ENCODE measurements at regions not wholly inside any gene's neighbourhood (a gene's known extent, or its start where the extent isn't known, plus 50 kb on each side); places are given as distances from the start of the nearest gene placed in this dataset.

- no peaks in the 10 kb centered on the region for H3K4me1 ChIP-seq (ENCODE audit: control insufficient read depth, insufficient read depth, low read length)
- no peak overlapping the region for H3K4me3 ChIP-seq (ENCODE audit: low read depth, low read length)
- H3K36me3 ChIP-seq (ENCODE audit: control insufficient read depth, insufficient read depth, low read length), result no peaks in the 10 kb centered on the region
- no peaks in the 10 kb centered on the region for H3K27me3 ChIP-seq (ENCODE audit: control insufficient read depth, insufficient read depth, low read length)
- no peak overlapping the region for H3K27ac ChIP-seq (ENCODE audit: low read depth, low read length)
- peaks cover 8% of the 10 kb centered on the region for H3K9me3 ChIP-seq (ENCODE audit: control insufficient read depth, insufficient read depth, low read depth, low read length)
- no peak overlapping the region for H3K9ac ChIP-seq (ENCODE audit: low read length)
These were observed 65.6 kb downstream of the MYCN start for GRCh38 chr2:16005816-16006536.

- no peaks in the 10 kb centered on the region for H3K27me3 ChIP-seq (ENCODE audit: control insufficient read depth, insufficient read depth, low read length)
- no peaks in the 10 kb centered on the region for H3K4me1 ChIP-seq (ENCODE audit: control insufficient read depth, insufficient read depth, low read length)
- no peak overlapping the region for H3K9ac ChIP-seq (ENCODE audit: low read length)
- no peaks in the 10 kb centered on the region for H3K36me3 ChIP-seq (ENCODE audit: control insufficient read depth, insufficient read depth, low read length)
- no peak overlapping the region for H3K4me3 ChIP-seq (ENCODE audit: low read depth, low read length)
- peaks cover 8% of the 10 kb centered on the region for H3K9me3 ChIP-seq (ENCODE audit: control insufficient read depth, insufficient read depth, low read depth, low read length)
- no peak overlapping the region for H3K27ac ChIP-seq (ENCODE audit: low read depth, low read length)
These were observed 65.0 kb downstream of the MYCN start for GRCh38 chr2:16005389-16005788.

- H3K9me3 ChIP-seq (ENCODE audit: control insufficient read depth, insufficient read depth, low read depth, low read length), result peaks cover 8% of the 10 kb centered on the region
- no peaks in the 10 kb centered on the region for H3K36me3 ChIP-seq (ENCODE audit: control insufficient read depth, insufficient read depth, low read length)
- H3K9ac ChIP-seq (ENCODE audit: low read length), result no peak overlapping the region
- H3K27ac ChIP-seq (ENCODE audit: low read depth, low read length), result no peak overlapping the region
- no peaks in the 10 kb centered on the region for H3K27me3 ChIP-seq (ENCODE audit: control insufficient read depth, insufficient read depth, low read length)
- H3K4me1 ChIP-seq (ENCODE audit: control insufficient read depth, insufficient read depth, low read length), result no peaks in the 10 kb centered on the region
- no peak overlapping the region for H3K4me3 ChIP-seq (ENCODE audit: low read depth, low read length)
These were observed 63.5 kb downstream of the MYCN start for GRCh38 chr2:16003809-16004208.

- no peak overlapping the region for H3K4me3 ChIP-seq (ENCODE audit: low read depth, low read length)
These were observed 62.8 kb downstream of the MYCN start for GRCh38 chr2:16003152-16003551.

GRCh38 chr2:16002575-16002974, 62.2 kb downstream of the MYCN start:
- no peak overlapping the region for H3K4me3 ChIP-seq (ENCODE audit: low read depth, low read length)
- H3K4me1 ChIP-seq (ENCODE audit: control insufficient read depth, insufficient read depth, low read length), result 0 out of 2 replicates have a peak, but pooled peaks cover 2% of the 10 kb centered on the region
- no peaks in the 10 kb centered on the region for H3K36me3 ChIP-seq (ENCODE audit: control insufficient read depth, insufficient read depth, low read length)
- H3K9me3 ChIP-seq (ENCODE audit: control insufficient read depth, insufficient read depth, low read depth, low read length), result peaks cover 8% of the 10 kb centered on the region
- no peak overlapping the region for H3K27ac ChIP-seq (ENCODE audit: low read depth, low read length)
- H3K9ac ChIP-seq (ENCODE audit: low read length), result no peak overlapping the region
- no peaks in the 10 kb centered on the region for H3K27me3 ChIP-seq (ENCODE audit: control insufficient read depth, insufficient read depth, low read length)

More at GRCh38 chr2:16003152-16003551, 62.8 kb downstream of the MYCN start:
- H3K4me1 ChIP-seq (ENCODE audit: control insufficient read depth, insufficient read depth, low read length), result no peaks in the 10 kb centered on the region
- H3K9me3 ChIP-seq (ENCODE audit: control insufficient read depth, insufficient read depth, low read depth, low read length), result peaks cover 8% of the 10 kb centered on the region
- no peaks in the 10 kb centered on the region for H3K36me3 ChIP-seq (ENCODE audit: control insufficient read depth, insufficient read depth, low read length)
- H3K27ac ChIP-seq (ENCODE audit: low read depth, low read length), result no peak overlapping the region
- no peaks in the 10 kb centered on the region for H3K27me3 ChIP-seq (ENCODE audit: control insufficient read depth, insufficient read depth, low read length)
- H3K9ac ChIP-seq (ENCODE audit: low read length), result no peak overlapping the region

GRCh38 chr2:16002144-16002543, 61.8 kb downstream of the MYCN start:
- Histone ChIP-seq H3K9ac (ENCODE audit: low read length) (no peak overlapping the region), H3K36me3 (ENCODE audit: control insufficient read depth, insufficient read depth, low read length) (no peaks in the 10 kb centered on the region), H3K4me3 (ENCODE audit: low read depth, low read length) (no peak overlapping the region), H3K9me3 (ENCODE audit: control insufficient read depth, insufficient read depth, low read depth, low read length) (peaks cover 8% of the 10 kb centered on the region), H3K27ac (ENCODE audit: low read depth, low read length) (no peak overlapping the region), H3K27me3 (ENCODE audit: control insufficient read depth, insufficient read depth, low read length) (no peaks in the 10 kb centered on the region), H3K4me1 (ENCODE audit: control insufficient read depth, insufficient read depth, low read length) (0 out of 2 replicates have a peak, but pooled peaks cover 6% of the 10 kb centered on the region)

- Histone ChIP-seq H3K36me3 (ENCODE audit: control insufficient read depth, insufficient read depth, low read length) (no peaks in the 10 kb centered on the region), H3K4me3 (ENCODE audit: low read depth, low read length) (no peak overlapping the region), H3K9me3 (ENCODE audit: control insufficient read depth, insufficient read depth, low read depth, low read length) (peaks cover 8% of the 10 kb centered on the region), H3K4me1 (ENCODE audit: control insufficient read depth, insufficient read depth, low read length) (0 out of 2 replicates have a peak, but pooled peaks cover 8% of the 10 kb centered on the region), H3K9ac (ENCODE audit: low read length) (no peak overlapping the region), H3K27ac (ENCODE audit: low read depth, low read length) (no peak overlapping the region), H3K27me3 (ENCODE audit: control insufficient read depth, insufficient read depth, low read length) (no peaks in the 10 kb centered on the region)
These were observed 60.3 kb downstream of the MYCN start for GRCh38 chr2:16000642-16001041.

- Histone ChIP-seq H3K9me3 (ENCODE audit: control insufficient read depth, insufficient read depth, low read depth, low read length) (peaks cover 8% of the 10 kb centered on the region), H3K36me3 (ENCODE audit: control insufficient read depth, insufficient read depth, low read length) (no peaks in the 10 kb centered on the region), H3K27me3 (ENCODE audit: control insufficient read depth, insufficient read depth, low read length) (no peaks in the 10 kb centered on the region)
These were observed 59.5 kb downstream of the MYCN start for GRCh38 chr2:15999596-16000469.

GRCh38 chr2:15997728-15998280, 57.5 kb downstream of the MYCN start:
- H3K9ac ChIP-seq (ENCODE audit: low read length), result no peak overlapping the region
- no peaks in the 10 kb centered on the region for H3K36me3 ChIP-seq (ENCODE audit: control insufficient read depth, insufficient read depth, low read length)
- 0 out of 2 replicates have a peak, but pooled peaks cover 8% of the 10 kb centered on the region for H3K4me1 ChIP-seq (ENCODE audit: control insufficient read depth, insufficient read depth, low read length)
- H3K9me3 ChIP-seq (ENCODE audit: control insufficient read depth, insufficient read depth, low read depth, low read length), result peaks cover 7% of the 10 kb centered on the region
- no peaks in the 10 kb centered on the region for H3K27me3 ChIP-seq (ENCODE audit: control insufficient read depth, insufficient read depth, low read length)
- no peak overlapping the region for H3K4me3 ChIP-seq (ENCODE audit: low read depth, low read length)
- no peak overlapping the region for H3K27ac ChIP-seq (ENCODE audit: low read depth, low read length)

More at GRCh38 chr2:15999596-16000469, 59.5 kb downstream of the MYCN start:
- no peak overlapping the region for H3K4me3 ChIP-seq (ENCODE audit: low read depth, low read length)
- H3K9ac ChIP-seq (ENCODE audit: low read length), result no peak overlapping the region
- 0 out of 2 replicates have a peak, but pooled peaks cover 8% of the 10 kb centered on the region for H3K4me1 ChIP-seq (ENCODE audit: control insufficient read depth, insufficient read depth, low read length)
- no peak overlapping the region for H3K27ac ChIP-seq (ENCODE audit: low read depth, low read length)

GRCh38 chr2:15996536-15997423, 56.4 kb downstream of the MYCN start:
- no peaks in the 10 kb centered on the region for H3K27me3 ChIP-seq (ENCODE audit: control insufficient read depth, insufficient read depth, low read length)
- no peaks in the 10 kb centered on the region for H3K36me3 ChIP-seq (ENCODE audit: control insufficient read depth, insufficient read depth, low read length)
- H3K4me3 ChIP-seq (ENCODE audit: low read depth, low read length), result no peak overlapping the region
- H3K27ac ChIP-seq (ENCODE audit: low read depth, low read length), result no peak overlapping the region
- H3K4me1 ChIP-seq (ENCODE audit: control insufficient read depth, insufficient read depth, low read length), result peaks cover 10% of the 10 kb centered on the region
- no peaks in the 10 kb centered on the region for H3K9me3 ChIP-seq (ENCODE audit: control insufficient read depth, insufficient read depth, low read depth, low read length)
- no peak overlapping the region for H3K9ac ChIP-seq (ENCODE audit: low read length)
